SU-DHL-6 (cell line): ENCODE measurements at regions not wholly inside any gene's neighbourhood (a gene's known extent, or its start where the extent isn't known, plus 50 kb on each side); places are given as distances from the start of the nearest gene placed in this dataset.

Experiments
- H2AFZ ChIP-seq: fragments of 200-600 bp; sonication (generic); 2 replicates; pipeline ENCODE4 v1.6.1; 2014; ENCODE audit warnings: low read depth, mild to moderate bottlenecking, moderate library complexity, mixed read lengths, antibody characterized with exemption, low read length; ENCODE audit not compliant: severe bottlenecking
- H3F3A ChIP-seq: fragments of 200-600 bp; shearing (Covaris generic); 2 replicates; pipeline ENCODE4 v1.6.0; 2016; ENCODE audit warnings: antibody characterized with exemption, mild to moderate bottlenecking; ENCODE audit not compliant: insufficient read depth
- H3K27ac ChIP-seq: fragments of 200-600 bp; sonication (generic); 2 replicates; pipeline ENCODE4 v1.5.1; 2016; ENCODE audit warnings: low read depth, mild to moderate bottlenecking, low read length, moderate library complexity, mixed read lengths
- H3K27me3 ChIP-seq: fragments of 200-600 bp; sonication (generic), shearing (Covaris generic); 2 replicates; pipeline ENCODE4 v1.6.0; 2014; ENCODE audit warnings: mild to moderate bottlenecking, low read length
- H3K36me3 ChIP-seq: fragments of 200-600 bp; sonication (generic); 2 replicates; pipeline ENCODE4 v1.6.1; 2014; ENCODE audit warnings: mild to moderate bottlenecking, low read length, mixed read lengths
- H3K4me2 ChIP-seq: fragments of 300-600, 200-600 bp; shearing (Covaris generic), sonication (generic); 2 replicates; pipeline ENCODE4 v1.6.0; 2014; ENCODE audit warnings: low read length, low read depth, mild to moderate bottlenecking; ENCODE audit not compliant: poor library complexity, severe bottlenecking
- H3K4me3 ChIP-seq: fragments of 200-600 bp; sonication (generic); 2 replicates; pipeline ENCODE4 v1.5.1; 2014; ENCODE audit warnings: antibody characterized with exemption, low read length, mild to moderate bottlenecking, mixed read lengths; ENCODE audit not compliant: insufficient read depth, poor library complexity, severe bottlenecking
- H3K79me2 ChIP-seq: fragments of 200-600 bp; sonication (generic); 2 replicates; pipeline ENCODE4 v1.6.1; 2014; ENCODE audit warnings: mild to moderate bottlenecking, low read length, moderate library complexity; ENCODE audit not compliant: insufficient read depth
- H3K9ac ChIP-seq: fragments of 200-600 bp; sonication (generic); 2 replicates; pipeline ENCODE4 v1.7.0; 2014; ENCODE audit warnings: mild to moderate bottlenecking, low read length
- H3K9me2 ChIP-seq: fragments of 200-600 bp; sonication (generic); replicated peaks from 2 replicates; pipeline ENCODE4 v1.6.1; 2014; ENCODE audit warnings: low read length; ENCODE audit not compliant: insufficient read depth
- H3K9me3 ChIP-seq: fragments of 200-600 bp; sonication (generic); 2 replicates; pipeline ENCODE4 v1.6.1; 2014; ENCODE audit warnings: low read length, mixed read lengths; ENCODE audit not compliant: insufficient read depth
- H4K20me1 ChIP-seq: fragments of 200-600 bp; sonication (generic); 2 replicates; pipeline ENCODE4 v1.6.1; 2014; ENCODE audit warnings: low read depth, mild to moderate bottlenecking, antibody characterized with exemption, low read length, moderate library complexity, mixed read lengths
- EZH2phosphoT487 ChIP-seq: fragments of 200-600 bp; sonication (generic), shearing (Covaris generic); conservative IDR thresholded peaks from 2 replicates; pipeline ENCODE4 v1.6.1; 2018; ENCODE audit warnings: mild to moderate bottlenecking, antibody characterized with exemption, low read length, moderate library complexity, mixed read lengths
- TF ChIP-seq, protein P1 (sequence below): fragments of 200-600 bp; sonication (generic); IDR thresholded peaks from one replicate; pipeline ENCODE4 v1.5.1; 2017; ENCODE audit warnings: antibody characterized with exemption, mild to moderate bottlenecking, low read length, moderate library complexity; ENCODE audit not compliant: insufficient read depth, poor library complexity, severe bottlenecking

DNA sequence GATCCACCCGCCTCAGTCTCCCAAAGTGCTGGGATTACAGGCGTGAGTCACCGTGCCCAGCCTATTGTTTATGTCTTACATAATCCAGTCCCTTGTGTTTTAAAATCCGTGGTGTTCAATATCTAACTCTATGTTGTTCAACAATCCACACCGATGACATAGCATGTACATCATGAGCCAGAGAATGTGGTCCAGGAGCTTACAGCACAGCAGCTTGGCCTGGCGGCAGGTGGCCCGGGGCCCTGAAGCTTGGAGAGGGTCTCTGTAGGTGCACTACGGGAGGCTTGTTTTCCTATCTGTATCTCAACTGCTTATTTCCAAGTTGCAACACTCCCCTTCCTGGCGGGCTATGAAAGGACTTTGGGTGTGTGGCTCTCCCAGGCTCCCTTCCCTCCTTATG is 138.4 kb downstream of the ADSS2 start:
- Histone ChIP-seq H3K36me3 (no peaks in the 10 kb centered on the region), H4K20me1 (no peaks in the 10 kb centered on the region), H3K79me2 (no peaks in the 10 kb centered on the region), H3K9me2 (no peaks in the 10 kb centered on the region), H3F3A (no peaks in the 10 kb centered on the region), H2AFZ (no peak overlapping the region), H3K4me2 (no peak overlapping the region), H3K9ac (no peak overlapping the region), H3K27ac (no peak overlapping the region), H3K9me3 (no peaks in the 10 kb centered on the region), H3K27me3 (no peaks in the 10 kb centered on the region), H3K4me3 (no peak overlapping the region)
- TF ChIP-seq EZH2phosphoT487 = no peak
- TF ChIP-seq, protein P1, sequence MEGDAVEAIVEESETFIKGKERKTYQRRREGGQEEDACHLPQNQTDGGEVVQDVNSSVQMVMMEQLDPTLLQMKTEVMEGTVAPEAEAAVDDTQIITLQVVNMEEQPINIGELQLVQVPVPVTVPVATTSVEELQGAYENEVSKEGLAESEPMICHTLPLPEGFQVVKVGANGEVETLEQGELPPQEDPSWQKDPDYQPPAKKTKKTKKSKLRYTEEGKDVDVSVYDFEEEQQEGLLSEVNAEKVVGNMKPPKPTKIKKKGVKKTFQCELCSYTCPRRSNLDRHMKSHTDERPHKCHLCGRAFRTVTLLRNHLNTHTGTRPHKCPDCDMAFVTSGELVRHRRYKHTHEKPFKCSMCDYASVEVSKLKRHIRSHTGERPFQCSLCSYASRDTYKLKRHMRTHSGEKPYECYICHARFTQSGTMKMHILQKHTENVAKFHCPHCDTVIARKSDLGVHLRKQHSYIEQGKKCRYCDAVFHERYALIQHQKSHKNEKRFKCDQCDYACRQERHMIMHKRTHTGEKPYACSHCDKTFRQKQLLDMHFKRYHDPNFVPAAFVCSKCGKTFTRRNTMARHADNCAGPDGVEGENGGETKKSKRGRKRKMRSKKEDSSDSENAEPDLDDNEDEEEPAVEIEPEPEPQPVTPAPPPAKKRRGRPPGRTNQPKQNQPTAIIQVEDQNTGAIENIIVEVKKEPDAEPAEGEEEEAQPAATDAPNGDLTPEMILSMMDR = no peak

DNA sequence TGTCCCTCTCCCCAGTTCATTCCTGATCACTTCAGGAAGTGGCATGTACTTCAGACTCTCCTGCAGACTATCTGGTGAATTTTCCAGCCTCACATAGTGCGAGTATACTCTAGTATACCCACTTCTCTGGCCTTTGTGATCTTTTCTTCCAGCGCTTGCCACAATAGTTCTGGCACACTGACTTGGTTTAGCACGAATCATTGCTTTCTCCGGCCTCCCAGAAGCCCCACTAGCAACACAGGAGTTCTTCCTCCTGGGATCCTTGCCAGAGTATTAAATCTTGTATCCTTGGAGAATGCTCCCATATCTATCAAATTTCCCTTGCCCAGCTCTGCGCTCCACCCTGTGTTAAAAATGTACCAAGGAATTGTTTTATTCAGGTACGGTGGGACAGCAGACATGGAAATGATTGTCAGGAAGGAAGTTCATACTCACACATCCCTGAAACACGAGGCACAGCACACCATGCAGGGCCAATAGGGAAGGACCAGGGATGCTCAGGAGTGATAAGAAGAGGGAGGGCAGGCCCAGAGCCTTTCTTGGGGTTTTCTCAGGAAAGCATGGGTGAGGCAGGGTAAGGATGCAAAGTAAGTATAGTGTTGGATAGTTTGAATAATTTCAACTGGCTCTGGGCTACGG is 136.7 kb downstream of the ADSS2 start:
- H2AFZ ChIP-seq = no peak overlapping the region
- H4K20me1 ChIP-seq = no peaks in the 10 kb centered on the region
- no peak for TF ChIP-seq EZH2phosphoT487
- TF ChIP-seq, protein P1 = no peak
- H3K9me3 ChIP-seq = no peaks in the 10 kb centered on the region
- H3K4me2 ChIP-seq = no peak overlapping the region
- H3K27ac ChIP-seq = no peak overlapping the region
- H3K9ac ChIP-seq = no peak overlapping the region
- H3K79me2 ChIP-seq = no peaks in the 10 kb centered on the region
- H3K36me3 ChIP-seq = no peaks in the 10 kb centered on the region
- H3K27me3 ChIP-seq = no peaks in the 10 kb centered on the region
- no peaks in the 10 kb centered on the region for H3K9me2 ChIP-seq
- no peak overlapping the region for H3K4me3 ChIP-seq
- H3F3A ChIP-seq = no peaks in the 10 kb centered on the region

DNA sequence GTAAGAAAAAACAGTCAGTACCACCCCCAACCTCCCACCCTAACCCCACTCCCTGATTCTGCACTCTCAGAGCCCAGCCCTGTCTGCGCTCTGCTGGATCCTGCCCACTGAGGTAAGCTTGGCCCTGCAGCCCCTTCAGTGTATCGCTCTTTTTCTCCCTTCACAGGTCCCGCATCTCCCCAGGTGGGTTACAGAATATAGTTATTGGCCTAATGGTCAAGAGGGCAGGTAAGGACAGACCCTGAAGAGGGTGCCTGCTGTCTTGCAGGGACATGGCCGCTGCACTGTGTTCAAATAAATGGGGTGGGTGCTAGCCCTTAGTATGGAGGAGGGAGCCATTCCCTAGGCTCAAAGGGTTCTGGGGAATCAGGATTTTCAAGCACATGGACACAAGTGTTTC is 135.7 kb downstream of the ADSS2 start:
- no peaks in the 10 kb centered on the region for H4K20me1 ChIP-seq
- no peaks in the 10 kb centered on the region for H3K36me3 ChIP-seq
- no peaks in the 10 kb centered on the region for H3K79me2 ChIP-seq
- no peak overlapping the region for H2AFZ ChIP-seq
- H3K27ac ChIP-seq = no peak overlapping the region
- no peaks in the 10 kb centered on the region for H3F3A ChIP-seq
- H3K4me3 ChIP-seq = no peak overlapping the region
- H3K9me2 ChIP-seq = no peaks in the 10 kb centered on the region
- no peak overlapping the region for H3K4me2 ChIP-seq
- no peaks in the 10 kb centered on the region for H3K9me3 ChIP-seq
- no peak for TF ChIP-seq EZH2phosphoT487
- TF ChIP-seq, protein P1 = no peak
- H3K9ac ChIP-seq = no peak overlapping the region
- no peaks in the 10 kb centered on the region for H3K27me3 ChIP-seq
